ENCODE measurements at regions not wholly inside any gene's neighbourhood (a gene's known extent, or its start where the extent isn't known, plus 50 kb on each side); places are given as distances from the start of the nearest gene placed in this dataset.
"Not testable (repeated sequence)": the region's sequence is repeated elsewhere in the genome, so short reads cannot be mapped to it uniquely, and the experiment has no call there.

GRCh38 chr7:109335951-109336350 is 766.3 kb downstream of the DNAJB9 start:
- no peak for DNase-seq

DNA sequence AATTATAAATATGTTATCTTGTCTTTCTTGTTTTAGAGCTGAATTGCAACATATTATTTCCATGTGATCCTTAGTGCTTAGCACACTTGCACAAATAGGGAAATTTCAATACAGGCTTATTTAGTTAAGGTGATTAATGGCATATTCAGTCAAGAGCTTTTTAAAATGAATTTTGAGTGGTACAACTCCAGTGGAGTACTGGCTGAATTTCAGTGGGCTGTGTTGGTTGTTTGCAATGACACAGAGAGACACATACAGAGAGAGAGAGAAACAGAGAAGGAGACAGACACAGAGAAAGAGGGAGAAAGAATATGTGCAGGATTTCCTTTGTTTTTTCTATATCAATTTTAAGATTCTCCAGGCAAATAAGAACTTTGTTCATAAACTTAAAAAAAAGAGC is 766.9 kb downstream of the DNAJB9 start:
- no peak for DNase-seq

GRCh38 chr7:109343678-109344077 is 774.0 kb downstream of the DNAJB9 start:
- DNase-seq, result no peak

DNA sequence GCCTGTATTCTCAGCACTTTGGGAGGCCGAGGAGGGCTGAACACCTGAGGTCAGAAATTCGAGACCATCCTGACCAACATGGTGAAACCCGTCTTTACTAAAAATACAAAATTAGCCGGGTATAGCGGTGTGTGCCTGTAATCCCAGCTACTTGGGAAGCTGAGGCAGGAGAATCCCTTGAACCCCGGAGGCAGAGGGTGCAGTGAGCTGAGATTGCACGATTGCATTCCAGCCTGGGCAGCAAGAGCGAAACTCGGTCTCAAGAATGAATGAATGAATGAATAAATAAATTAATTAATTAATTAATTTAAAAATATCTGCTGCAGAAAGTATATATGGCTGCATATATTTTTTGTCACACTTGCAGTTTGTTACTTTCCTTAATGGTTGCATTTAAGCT is 781.8 kb downstream of the DNAJB9 start:
- DNase-seq, result no peak

DNA sequence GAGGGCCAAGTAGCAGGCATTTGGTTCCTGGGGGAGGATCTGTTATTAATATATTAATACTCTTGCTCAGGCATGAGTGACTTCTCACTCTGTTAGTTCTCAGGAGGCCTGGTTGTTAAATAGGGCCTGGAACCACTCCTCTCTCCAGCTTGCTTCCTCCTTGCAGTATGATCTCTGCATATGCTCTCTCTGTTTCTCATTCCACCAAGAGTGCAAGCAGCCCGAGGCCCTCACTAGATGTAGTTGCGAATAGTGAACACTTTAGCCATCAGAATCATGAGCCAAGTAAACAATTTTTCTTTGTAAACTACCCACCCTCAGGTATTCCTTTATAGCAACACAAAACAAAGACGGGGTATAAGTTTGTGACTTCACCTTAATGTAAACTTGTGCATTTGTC is 784.3 kb downstream of the DNAJB9 start:
- no peak for DNase-seq

GRCh38 chr7:109354552-109354951 is 784.9 kb downstream of the DNAJB9 start:
- DNase-seq, result no peak

DNA sequence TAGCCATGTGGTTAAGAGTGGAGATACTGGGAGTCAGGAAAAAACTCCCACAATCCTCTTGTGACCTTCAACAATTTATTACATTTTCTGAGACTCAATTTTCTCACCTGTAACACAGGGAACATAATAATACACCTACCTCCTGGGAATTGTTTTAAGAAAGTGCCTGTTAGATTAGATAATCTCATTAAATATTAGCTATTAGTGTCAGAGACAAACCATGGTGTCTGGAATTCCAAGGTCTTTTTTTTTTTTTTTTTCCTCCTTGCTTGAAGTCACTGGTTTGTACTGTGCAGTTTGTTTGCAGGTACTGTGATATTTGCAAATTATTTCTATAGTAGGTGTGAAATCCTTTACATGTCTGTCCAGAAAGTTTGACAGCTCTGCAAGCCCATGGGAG is 806.1 kb downstream of the DNAJB9 start:
- DNase-seq, result no peak

GRCh38 chr7:109376576-109376975 is 806.9 kb downstream of the DNAJB9 start:
- DNase-seq, result no peak

DNA sequence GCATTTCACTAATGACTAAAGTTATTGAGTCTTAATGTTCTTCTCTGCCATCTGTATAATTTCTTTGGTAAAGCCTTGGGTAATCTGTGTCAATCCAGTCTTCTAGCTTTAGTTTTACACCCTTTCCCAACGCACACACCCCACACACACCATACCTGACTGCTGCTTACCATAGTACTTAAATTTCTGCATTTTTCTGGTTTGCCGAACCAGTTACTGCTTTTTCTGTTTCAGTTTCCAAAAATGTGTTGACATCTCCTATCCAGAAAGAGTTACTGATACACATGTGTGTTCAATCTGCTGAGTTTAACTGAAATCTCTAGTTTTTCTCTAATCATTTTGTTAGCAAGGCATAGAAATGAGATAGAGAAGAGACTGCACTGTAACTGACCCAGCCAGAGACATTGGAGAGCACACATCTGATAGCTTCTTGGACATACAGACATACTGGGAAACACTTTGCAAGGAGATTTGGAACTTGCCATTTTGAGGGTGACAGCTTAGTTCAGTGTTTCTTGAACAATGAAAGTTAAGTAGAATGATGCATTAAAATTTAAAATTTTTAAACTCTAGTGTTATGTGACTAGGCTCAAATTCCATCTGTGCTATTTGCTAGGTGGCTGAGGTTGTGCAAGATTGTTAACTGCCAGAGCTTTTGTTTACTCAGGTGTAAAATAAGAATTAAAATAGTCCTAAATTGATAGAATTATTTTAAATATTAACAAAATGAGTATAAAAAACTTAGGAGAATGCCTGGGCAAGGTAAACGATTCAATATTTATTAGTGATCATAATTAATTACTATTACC is 807.6 kb downstream of the DNAJB9 start:
- DNase-seq, result no peak

- no peak for DNase-seq
These were observed 817.3 kb downstream of the DNAJB9 start for GRCh38 chr7:109386959-109387358.

DNA sequence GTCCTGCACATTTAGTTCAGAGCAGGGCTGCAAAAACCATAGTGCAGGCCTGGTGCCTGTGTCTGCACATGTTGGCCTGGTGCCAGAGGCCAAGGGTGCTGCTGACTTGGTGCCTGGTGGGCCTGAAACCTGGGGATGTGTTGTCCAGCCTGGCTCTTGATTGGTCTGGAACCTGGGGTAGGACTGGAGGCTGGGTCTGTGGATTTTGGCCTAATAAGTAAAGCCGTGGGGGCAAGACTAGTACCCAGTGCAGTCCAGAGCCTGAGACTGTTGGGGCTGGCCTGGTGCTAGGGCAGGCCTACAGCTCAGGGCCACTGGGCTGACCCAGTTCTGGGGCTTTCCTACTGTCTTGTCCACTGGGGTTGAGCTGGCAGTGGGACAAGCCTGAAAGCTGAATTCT is 817.9 kb downstream of the DNAJB9 start:
- no peak for DNase-seq

GRCh38 chr7:109391240-109391639 is 821.6 kb downstream of the DNAJB9 start:
- DNase-seq, result no peak

DNA sequence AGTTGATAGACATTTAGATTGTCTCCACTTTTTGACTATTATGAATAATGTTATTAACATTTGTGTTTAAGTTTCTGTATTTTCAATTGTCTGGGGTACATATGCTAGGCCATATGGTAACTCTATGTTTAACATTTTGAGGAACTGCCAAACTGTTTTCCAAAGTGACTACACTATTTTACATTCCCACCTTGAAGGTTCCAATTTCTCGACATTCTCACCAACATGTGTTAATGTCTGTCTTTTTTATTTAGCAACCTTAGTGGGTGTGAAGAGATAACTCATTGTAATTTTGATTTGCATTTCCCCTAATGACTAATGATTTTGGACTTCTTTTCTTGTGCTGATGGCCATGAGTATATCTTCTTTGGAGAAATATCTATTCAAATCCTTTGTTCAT is 832.4 kb downstream of the DNAJB9 start:
- no peak for DNase-seq

- DNase-seq, result no peak
These were observed 838.1 kb downstream of the DNAJB9 start for GRCh38 chr7:109407756-109408155.

GRCh38 chr7:109437957-109438356 is 868.3 kb downstream of the DNAJB9 start:
- DNase-seq, result no peak

DNA sequence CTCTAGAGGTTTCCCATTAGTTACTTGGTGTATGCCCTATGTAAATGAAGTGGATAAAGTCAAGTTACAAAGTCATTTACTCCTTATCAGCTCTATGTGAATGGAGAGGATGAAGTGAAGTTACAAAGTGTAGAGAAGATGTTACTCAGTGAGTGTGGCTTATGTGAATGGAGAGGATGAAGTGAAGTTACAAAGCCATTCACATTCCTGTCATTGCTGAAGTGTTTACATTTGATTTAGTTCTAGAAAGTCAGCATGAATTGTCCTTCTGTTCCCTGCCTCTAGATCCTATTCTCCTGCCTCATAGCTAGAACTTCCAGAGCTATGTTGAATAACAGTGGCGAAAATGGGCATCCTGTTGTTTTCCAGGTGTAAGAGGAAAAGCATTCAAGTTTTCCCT is 880.1 kb downstream of the DNAJB9 start:
- DNase-seq, result no peak

DNA sequence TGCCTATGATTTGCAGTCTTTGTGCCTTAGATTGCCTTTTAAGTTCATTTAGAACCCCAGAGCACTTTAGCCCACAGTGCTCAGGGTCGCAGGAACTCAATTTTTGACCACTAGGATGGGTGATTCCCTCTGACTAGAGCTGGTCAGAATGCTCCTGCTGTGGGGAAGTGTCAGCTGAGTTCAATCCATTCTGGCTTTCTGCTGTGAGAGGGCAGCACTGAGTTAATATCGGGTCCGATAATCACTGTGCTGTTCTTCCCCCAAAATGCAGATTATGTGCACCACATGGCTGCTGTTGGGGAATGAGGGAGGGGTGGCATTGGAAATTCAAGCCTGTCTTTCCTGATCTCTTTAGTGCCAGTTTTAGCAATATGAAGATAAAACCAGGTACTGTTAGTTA is 886.4 kb downstream of the DNAJB9 start:
- no peak for DNase-seq

GRCh38 chr7:109460296-109460695 is 890.6 kb downstream of the DNAJB9 start:
- DNase-seq, result no peak

GRCh38 chr7:109462171-109462570 is 892.5 kb downstream of the DNAJB9 start:
- no peak for DNase-seq

- not testable (repeated sequence) for DNase-seq
These were observed 898.1 kb downstream of the DNAJB9 start for GRCh38 chr7:109467729-109468128.

GRCh38 chr7:109473172-109473571 is 903.5 kb downstream of the DNAJB9 start:
- no peak for DNase-seq

DNA sequence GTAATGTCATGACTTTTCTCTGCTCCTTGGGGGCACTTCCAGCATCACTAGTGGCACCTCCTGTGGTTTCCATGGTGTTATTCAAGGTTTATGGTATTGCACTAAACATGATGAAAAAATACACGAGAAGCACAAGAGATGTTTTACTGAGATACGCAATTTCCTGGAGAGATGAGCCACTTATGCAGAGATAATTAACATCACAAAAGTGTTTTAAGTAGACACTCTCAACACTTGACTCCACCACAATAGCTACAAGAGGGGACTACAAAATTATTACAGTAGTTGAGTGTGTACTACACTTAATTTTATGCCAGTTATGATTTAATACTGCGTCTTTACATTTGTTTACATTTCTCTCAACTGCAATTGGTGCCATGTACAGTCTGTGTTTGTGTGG is 906.7 kb downstream of the DNAJB9 start:
- no peak for DNase-seq

DNA sequence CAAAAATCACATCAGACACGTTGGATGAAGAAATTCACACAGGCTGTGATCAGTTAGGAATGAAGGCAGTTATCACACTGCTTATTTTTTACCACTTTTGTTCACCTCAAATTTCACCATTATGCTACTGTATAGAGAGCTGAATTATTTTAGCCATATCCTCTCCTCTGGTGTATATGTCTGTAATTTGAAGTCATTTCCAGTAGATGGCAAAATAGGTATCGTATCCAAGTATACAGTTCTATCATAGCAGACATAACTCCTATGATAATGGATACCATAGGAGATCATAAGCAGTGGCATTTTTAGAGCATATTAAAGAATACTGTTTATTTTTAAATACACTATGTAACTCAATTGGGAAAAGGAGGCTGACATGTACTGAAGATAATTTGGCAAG is 909.7 kb downstream of the DNAJB9 start:
- DNase-seq, result no peak

DNA sequence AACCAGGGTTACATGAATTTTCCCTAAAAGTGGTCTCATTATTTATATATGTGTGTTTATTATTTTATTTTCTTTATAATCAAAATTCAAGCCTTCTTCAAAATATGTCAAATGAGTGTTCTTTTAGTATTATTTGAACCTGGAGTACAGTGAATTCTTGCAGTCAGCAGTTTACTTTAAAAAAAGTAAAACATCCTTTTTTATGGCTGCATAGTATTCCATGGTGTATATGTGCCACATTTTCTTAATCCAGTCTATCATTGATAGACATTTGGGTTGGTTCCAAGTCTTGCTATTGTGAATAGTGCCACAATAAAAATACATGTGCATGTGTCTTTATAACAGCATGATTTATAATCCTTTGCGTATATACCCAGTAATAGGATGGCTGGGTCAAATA is 920.9 kb downstream of the DNAJB9 start:
- not testable (repeated sequence) for DNase-seq

- no peak for DNase-seq
These were observed 927.4 kb downstream of the DNAJB9 start for GRCh38 chr7:109497053-109497452.

Measured in NCI-H146 (cell line).